ENCODE measurements at regions not wholly inside any gene's neighbourhood (a gene's known extent, or its start where the extent isn't known, plus 50 kb on each side); places are given as distances from the start of the nearest gene placed in this dataset.

GRCh38 chr3:113105093-113105449 is 106.3 kb upstream of the BOC start:
- H3K9ac ChIP-seq (ENCODE audit: low read length) = no peak overlapping the region
- H3K4me3 ChIP-seq (replicated peaks in 1 of 2; ENCODE audit: low read depth in 1 of 2, low read length in 2 of 2) = no peak overlapping the region
- no TSS peak for BruUV-seq (replicated peaks)
- no peak overlapping the region for H3K4me2 ChIP-seq (ENCODE audit: low read length)
- no peaks in the 10 kb centered on the region for H3K79me2 ChIP-seq (ENCODE audit: insufficient read depth, low read length)
- H3K27me3 ChIP-seq (ENCODE audit: insufficient read depth, low read length) = no peaks in the 10 kb centered on the region
- no peak overlapping the region for H3K27ac ChIP-seq (ENCODE audit: low read depth, low read length)
- 0 out of 4 replicates have a peak, but pooled peaks cover 0 to 2% of the 10 kb centered on the region in 2 experiments for H3K4me1 ChIP-seq (ENCODE audit: control insufficient read depth in 1 of 2, insufficient read depth in 2 of 2, low read length in 2 of 2)
- no peaks in the 10 kb centered on the region for H3K9me2 ChIP-seq (ENCODE audit: insufficient read depth)
- ChIA-PET CTCF (no interaction called here), RAD21 (ENCODE audit: low non-redundant PET in 1 of 2, low total read pairs in 2 of 2, uncharacterized antibody in 2 of 2, unreplicated experiment in 2 of 2) (no interaction called here), POLR2A (no interaction called here)
- H3K36me3 ChIP-seq (ENCODE audit: control insufficient read depth in 1 of 2, insufficient read depth in 2 of 2, low read length in 2 of 2) = no peaks in the 10 kb centered on the region
- H2AFZ ChIP-seq (ENCODE audit: low read depth, low read length, poor library complexity, severe bottlenecking) = no peak overlapping the region
- no peaks in the 10 kb centered on the region for H4K20me1 ChIP-seq (ENCODE audit: insufficient read depth)
- no peak for DNase-seq (ENCODE audit: low read depth, low spot score)
- no peaks in the 10 kb centered on the region for H3K9me3 ChIP-seq (ENCODE audit: control insufficient read depth in 1 of 2, insufficient read depth in 1 of 2, low read depth in 1 of 2, low read length in 2 of 2)
- intact Hi-C loops (cut with micrococcal nuclease) = no loop called here
- no peak for ATAC-seq
- TF ChIP-seq TCF7L2 (IDR thresholded peaks at IDR 0.05; ENCODE audit: borderline replicate concordance, extremely low read depth, insufficient read depth, insufficient read length) (no peak), YY1 (IDR thresholded peaks at IDR 0.05; ENCODE audit: extremely low read depth, insufficient replicate concordance, low read depth, low read length) (no peak), SIN3A (IDR thresholded peaks at IDR 0.05; ENCODE audit: low read depth) (no peak), ZNF274 (IDR thresholded peaks at IDR 0.05; ENCODE audit: low read depth, low read length) (no peak), CBX3 (IDR thresholded peaks at IDR 0.05; ENCODE audit: low read depth) (no peak), EZH2phosphoT487 (IDR thresholded peaks at IDR 0.05; ENCODE audit: borderline replicate concordance) (no peak), EZH2 (IDR thresholded peaks at IDR 0.05) (no peak), RAD21 (IDR thresholded peaks at IDR 0.05; ENCODE audit: low read depth) (no peak), SRF (IDR thresholded peaks at IDR 0.05; ENCODE audit: low read depth) (no peak), MAX (IDR thresholded peaks at IDR 0.05) (no peak)

- no peaks in the 10 kb centered on the region for H3K36me3 ChIP-seq (ENCODE audit: control insufficient read depth in 1 of 2, insufficient read depth in 2 of 2, low read length in 2 of 2)
- H3K9me3 ChIP-seq (ENCODE audit: control insufficient read depth in 1 of 2, insufficient read depth in 1 of 2, low read depth in 1 of 2, low read length in 2 of 2) = no peaks in the 10 kb centered on the region
- no peaks in the 10 kb centered on the region for H4K20me1 ChIP-seq (ENCODE audit: insufficient read depth)
- CTCF ChIA-PET = no interaction called here
- RAD21 ChIA-PET (ENCODE audit: low non-redundant PET in 1 of 2, low total read pairs in 2 of 2, uncharacterized antibody in 2 of 2, unreplicated experiment in 2 of 2) = no interaction called here
- DNase-seq (ENCODE audit: low read depth, low spot score) (no peak), ATAC-seq (no peak)
- H3K27me3 ChIP-seq (ENCODE audit: insufficient read depth, low read length) = no peaks in the 10 kb centered on the region
- POLR2A ChIA-PET = no interaction called here
- H3K4me2 ChIP-seq (ENCODE audit: low read length) = no peak overlapping the region
- peaks cover 2 to 3% of the 10 kb centered on the region in 2 experiments; a peak in 2 of 4 replicates for H3K4me1 ChIP-seq (ENCODE audit: control insufficient read depth in 1 of 2, insufficient read depth in 2 of 2, low read length in 2 of 2)
- BruUV-seq (replicated peaks) = no TSS peak
- H3K9ac ChIP-seq (ENCODE audit: low read length) = no peak overlapping the region
- intact Hi-C loops (cut with micrococcal nuclease) = no loop called here
- no peaks in the 10 kb centered on the region for H3K79me2 ChIP-seq (ENCODE audit: insufficient read depth, low read length)
- no peak overlapping the region for H3K27ac ChIP-seq (ENCODE audit: low read depth, low read length)
- H3K4me3 ChIP-seq (replicated peaks in 1 of 2; ENCODE audit: low read depth in 1 of 2, low read length in 2 of 2) = no peak overlapping the region
- H3K9me2 ChIP-seq (ENCODE audit: insufficient read depth) = no peaks in the 10 kb centered on the region
- H2AFZ ChIP-seq (ENCODE audit: low read depth, low read length, poor library complexity, severe bottlenecking) = no peak overlapping the region
- TF ChIP-seq POLR2AphosphoS5 (IDR thresholded peaks at IDR 0.05; ENCODE audit: low read depth, low read length) (no peak), MAX (IDR thresholded peaks at IDR 0.05) (no peak), ATF3 (IDR thresholded peaks at IDR 0.05) (no peak), TCF7L2 (IDR thresholded peaks at IDR 0.05; ENCODE audit: borderline replicate concordance, extremely low read depth, insufficient read depth, insufficient read length) (no peak), SRF (IDR thresholded peaks at IDR 0.05; ENCODE audit: low read depth) (no peak), ZBTB33 (IDR thresholded peaks at IDR 0.05; ENCODE audit: extremely low read depth, insufficient replicate concordance, low read length) (no peak), JUND (IDR thresholded peaks at IDR 0.05) (no peak), POLR2A (IDR thresholded peaks at IDR 0.05; ENCODE audit: borderline replicate concordance, extremely low read depth, insufficient read depth, insufficient read length) (no peak), RAD21 (IDR thresholded peaks at IDR 0.05; ENCODE audit: low read depth) (no peak), EGR1 (IDR thresholded peaks at IDR 0.05; ENCODE audit: low read depth) (no peak)
These were observed 105.2 kb upstream of the BOC start for GRCh38 chr3:113105966-113106660.
